ENCODE measurements at regions not wholly inside any gene's neighbourhood (a gene's known extent, or its start where the extent isn't known, plus 50 kb on each side); places are given as distances from the start of the nearest gene placed in this dataset.

DNA sequence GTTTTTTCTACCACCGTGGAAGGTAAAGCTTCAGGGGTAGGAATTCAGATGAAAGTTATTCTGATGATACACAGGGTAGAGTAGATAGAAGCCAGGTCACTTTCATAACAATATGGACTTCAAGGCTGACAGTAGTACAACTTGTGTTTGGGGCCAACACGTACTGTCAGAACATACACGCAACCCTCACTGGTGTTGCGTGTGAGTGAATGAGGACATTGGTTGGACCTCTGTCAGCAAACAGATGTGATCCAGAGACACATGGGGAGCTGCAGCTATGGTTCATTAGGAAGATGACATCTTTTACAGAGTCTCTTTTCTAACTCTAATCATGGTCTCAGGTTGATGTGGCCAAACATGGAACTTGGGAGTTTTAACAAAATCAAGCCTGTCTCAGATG is 70.1 kb upstream of the MOCS2 start:
- TF ChIP-seq POLR2A (IDR thresholded peaks at IDR 0.05): no peak
- TF ChIP-seq, protein P1, sequence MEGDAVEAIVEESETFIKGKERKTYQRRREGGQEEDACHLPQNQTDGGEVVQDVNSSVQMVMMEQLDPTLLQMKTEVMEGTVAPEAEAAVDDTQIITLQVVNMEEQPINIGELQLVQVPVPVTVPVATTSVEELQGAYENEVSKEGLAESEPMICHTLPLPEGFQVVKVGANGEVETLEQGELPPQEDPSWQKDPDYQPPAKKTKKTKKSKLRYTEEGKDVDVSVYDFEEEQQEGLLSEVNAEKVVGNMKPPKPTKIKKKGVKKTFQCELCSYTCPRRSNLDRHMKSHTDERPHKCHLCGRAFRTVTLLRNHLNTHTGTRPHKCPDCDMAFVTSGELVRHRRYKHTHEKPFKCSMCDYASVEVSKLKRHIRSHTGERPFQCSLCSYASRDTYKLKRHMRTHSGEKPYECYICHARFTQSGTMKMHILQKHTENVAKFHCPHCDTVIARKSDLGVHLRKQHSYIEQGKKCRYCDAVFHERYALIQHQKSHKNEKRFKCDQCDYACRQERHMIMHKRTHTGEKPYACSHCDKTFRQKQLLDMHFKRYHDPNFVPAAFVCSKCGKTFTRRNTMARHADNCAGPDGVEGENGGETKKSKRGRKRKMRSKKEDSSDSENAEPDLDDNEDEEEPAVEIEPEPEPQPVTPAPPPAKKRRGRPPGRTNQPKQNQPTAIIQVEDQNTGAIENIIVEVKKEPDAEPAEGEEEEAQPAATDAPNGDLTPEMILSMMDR (IDR thresholded peaks at IDR 0.05): no peak

Data from heart left ventricle (tissue), 13 donors.